HG02852 (cell line): ENCODE measurements at regions not wholly inside any gene's neighbourhood (a gene's known extent, or its start where the extent isn't known, plus 50 kb on each side); places are given as distances from the start of the nearest gene placed in this dataset.

Source experiments
- ATAC-seq: cut with Tn5 transposase; IDR thresholded peaks from one replicate; pipeline ENCODE4 v1.9.1; 2021; ENCODE audit warnings: mild to moderate bottlenecking, moderate library complexity; ENCODE audit not compliant: unreplicated experiment

DNA sequence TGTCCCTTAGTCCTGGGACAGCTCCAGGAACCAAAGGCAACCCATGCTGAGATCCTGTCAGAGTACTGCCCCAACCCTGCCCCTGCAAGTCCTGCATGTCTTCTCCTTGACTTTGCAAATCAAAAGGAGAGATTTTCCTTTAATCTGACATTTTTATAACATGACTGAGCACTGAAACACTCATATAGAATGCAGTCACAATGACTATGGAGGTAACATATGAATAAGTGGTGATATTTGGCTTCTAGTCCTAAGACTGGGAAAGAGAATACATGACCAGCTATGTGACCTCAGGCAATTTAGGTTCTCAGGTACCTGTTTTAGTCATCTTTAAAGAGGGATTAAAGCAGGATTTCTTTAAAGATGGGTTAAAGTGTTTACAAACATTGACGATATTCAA lies 941.6 kb upstream of the CDH8 start:
- no peak for ATAC-seq

GRCh38 chr16:62974424-62974823 lies 938.2 kb upstream of the CDH8 start:
- ATAC-seq, result no peak

GRCh38 chr16:62970851-62971250 lies 934.6 kb upstream of the CDH8 start:
- no peak for ATAC-seq

DNA sequence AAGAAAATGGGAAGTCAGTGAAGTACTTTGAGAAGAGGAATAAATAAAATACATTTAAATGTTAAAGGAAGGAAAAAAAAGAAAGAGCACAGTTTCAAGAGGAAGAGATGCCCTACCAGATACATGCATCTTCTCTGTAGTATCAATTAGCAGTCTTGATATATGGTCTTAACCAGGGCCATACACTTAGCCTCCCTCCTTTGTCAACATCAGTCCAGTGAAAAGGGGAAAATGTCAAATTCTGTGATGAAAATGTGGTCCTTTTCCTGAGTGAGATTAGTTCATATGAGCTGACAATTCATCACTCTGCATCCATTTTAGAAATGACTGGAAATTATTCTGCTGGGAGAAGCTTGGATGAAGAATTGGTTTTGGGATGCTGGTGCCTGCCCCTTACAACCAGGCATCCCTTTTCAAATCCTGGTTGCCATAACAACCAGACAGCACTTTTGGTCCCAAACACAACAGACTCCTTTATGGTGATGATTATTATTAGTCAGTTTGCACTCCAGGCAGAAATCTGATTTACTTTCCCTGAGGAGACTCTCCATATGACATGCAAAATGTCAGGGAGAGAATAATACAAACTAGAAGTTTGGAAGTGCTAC lies 933.6 kb upstream of the CDH8 start:
- ATAC-seq, result no peak

DNA sequence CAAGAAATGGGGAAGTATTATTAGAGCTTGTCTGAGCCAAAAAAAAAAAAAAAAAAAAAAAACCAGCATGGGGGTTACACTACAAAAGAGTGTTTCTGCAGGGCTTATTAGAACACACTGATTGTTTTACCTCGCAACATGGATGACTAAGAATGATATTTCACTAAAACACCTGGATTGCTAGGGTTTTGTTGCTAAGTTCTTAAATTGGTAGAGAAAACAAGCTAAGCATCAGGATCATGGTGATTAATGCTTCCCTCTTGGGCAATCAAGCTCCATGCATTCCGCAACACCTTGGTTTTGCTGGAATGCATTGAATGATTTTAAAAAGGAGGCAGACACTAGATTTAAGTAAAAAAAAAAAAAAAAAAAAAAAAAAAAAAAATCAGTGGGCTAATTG lies 931.4 kb upstream of the CDH8 start:
- ATAC-seq, result no peak

DNA sequence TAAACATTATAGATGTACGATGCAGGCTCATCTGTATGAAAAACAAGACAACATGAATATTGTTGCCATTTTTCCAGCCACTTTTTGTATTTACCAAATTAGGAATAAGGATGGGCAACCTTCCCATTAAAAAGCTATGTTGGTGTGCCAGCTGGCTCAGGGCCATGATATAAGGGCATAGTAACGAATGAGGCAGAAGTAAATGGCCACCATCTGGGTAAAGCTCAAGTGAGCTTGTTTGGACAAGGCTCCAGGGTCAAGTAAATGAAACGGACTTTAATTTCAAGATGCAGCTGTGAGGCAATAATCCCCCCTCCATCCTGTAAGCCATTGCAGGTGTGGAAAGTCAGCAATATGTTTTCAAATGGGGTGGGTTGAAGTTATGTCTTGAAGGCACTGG lies 930.9 kb upstream of the CDH8 start:
- ATAC-seq, result no peak

DNA sequence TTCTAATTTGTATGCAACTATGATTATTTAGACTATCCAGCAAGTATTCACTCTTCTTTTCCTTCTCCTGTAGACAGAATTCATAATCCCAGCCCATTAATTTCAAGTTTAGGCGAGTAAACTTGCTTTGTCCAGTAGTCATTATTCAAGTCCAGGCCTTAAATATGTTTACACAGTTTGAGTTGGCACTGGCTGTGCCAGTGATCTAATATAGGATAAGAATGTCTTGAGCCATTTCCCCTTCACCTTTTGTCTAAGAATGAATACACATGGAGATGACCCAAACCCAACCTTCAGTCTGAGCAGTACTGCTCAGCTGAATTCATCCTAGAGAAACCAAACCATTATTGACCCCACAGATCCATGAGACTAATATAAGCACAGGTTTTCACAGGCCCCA lies 930.4 kb upstream of the CDH8 start:
- no peak for ATAC-seq

GRCh38 chr16:62965831-62966230 lies 929.6 kb upstream of the CDH8 start:
- ATAC-seq, result no peak

GRCh38 chr16:62963846-62964245 lies 927.6 kb upstream of the CDH8 start:
- no peak for ATAC-seq

GRCh38 chr16:62955033-62955349 lies 918.8 kb upstream of the CDH8 start:
- no peak for ATAC-seq

GRCh38 chr16:62954144-62955032 lies 918.1 kb upstream of the CDH8 start:
- ATAC-seq, result no peak

GRCh38 chr16:62950351-62950750 lies 914.1 kb upstream of the CDH8 start:
- no peak for ATAC-seq

GRCh38 chr16:62940569-62940968 lies 904.3 kb upstream of the CDH8 start:
- no peak for ATAC-seq

DNA sequence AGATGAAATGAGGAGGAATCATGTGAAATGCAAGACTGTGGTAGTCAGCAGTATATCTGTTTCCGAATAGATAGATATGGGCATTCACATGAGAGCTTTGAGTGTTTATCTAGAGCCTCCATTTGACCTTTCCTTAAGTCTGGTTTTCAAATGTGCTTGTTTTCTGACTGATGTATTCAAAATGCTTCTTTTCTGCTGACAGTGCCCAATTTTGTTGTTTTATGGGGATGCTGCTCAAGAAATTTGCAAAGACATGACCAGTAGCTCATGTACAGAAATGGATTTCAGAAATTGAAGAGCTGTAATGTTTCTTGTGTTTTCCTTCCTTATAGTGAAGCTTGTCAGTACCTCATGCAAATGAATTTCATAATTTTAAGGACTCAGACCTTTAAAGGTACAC lies 903.4 kb upstream of the CDH8 start:
- ATAC-seq, result no peak

- ATAC-seq, result no peak
Observed at GRCh38 chr16:62933929-62934328, 897.7 kb upstream of the CDH8 start.

- ATAC-seq, result no peak
Observed at GRCh38 chr16:62929593-62929992, 893.4 kb upstream of the CDH8 start.

DNA sequence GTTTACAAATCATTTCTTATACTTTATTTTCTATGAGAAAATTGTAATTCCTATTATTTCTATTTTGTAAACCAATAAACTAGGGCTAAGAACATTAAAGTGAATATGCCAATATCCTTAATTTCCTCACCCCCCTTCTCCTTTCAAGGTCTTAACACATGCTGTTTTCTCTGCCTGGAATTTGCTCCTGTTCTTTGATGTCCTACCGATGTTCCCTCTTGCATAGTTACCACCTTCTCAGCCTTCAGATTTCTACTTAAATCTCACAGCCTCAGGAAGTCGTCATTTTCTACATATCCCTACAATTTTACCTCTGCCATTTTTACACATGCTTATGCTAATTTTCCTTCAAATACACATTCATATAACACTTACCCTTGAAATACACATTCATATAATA lies 890.9 kb upstream of the CDH8 start:
- ATAC-seq, result no peak

GRCh38 chr16:62926121-62926801 lies 890.0 kb upstream of the CDH8 start:
- ATAC-seq, result no peak

GRCh38 chr16:62921904-62922303 lies 885.7 kb upstream of the CDH8 start:
- no peak for ATAC-seq

DNA sequence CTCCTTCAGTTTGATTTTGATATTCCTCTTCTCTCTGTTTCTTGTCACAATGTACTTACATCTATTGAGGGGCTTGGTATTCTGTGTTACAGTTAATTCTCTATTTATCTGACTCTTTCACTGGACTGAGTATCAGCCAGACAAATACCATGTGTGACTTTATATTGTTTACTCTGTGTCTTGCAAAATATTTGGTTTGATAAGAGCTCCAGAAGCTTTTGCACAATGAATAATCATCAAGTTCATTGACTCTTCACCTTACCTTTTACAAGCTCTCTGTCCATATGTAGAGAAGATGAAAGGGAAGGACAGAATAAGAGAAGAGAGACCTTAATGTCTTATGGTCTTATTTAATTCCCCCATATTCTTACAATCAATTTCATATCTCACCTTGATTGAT lies 877.7 kb upstream of the CDH8 start:
- no peak for ATAC-seq

- no peak for ATAC-seq
Observed at GRCh38 chr16:62913333-62913732, 877.1 kb upstream of the CDH8 start.

DNA sequence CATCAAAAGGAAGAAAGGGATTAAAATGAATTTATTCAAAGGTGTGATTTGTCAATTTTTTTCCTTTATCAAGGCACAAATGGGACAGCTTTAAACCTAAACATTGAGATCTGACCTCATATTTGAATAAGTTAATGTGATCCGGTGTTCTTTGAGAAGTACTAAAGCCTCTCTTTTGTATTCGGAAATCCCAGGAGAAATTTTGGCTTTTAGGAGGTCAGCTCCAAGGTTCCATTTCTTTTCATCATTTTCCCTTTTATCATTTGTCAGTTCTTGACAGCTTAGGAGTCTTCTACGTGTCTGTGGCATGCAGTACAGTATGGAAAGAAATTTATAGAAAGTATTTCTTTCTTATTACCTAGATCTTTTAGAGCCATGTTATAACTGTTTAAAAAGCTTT lies 873.4 kb upstream of the CDH8 start:
- no peak for ATAC-seq
